ENCODE measurements at regions not wholly inside any gene's neighbourhood (a gene's known extent, or its start where the extent isn't known, plus 50 kb on each side); places are given as distances from the start of the nearest gene placed in this dataset.
"Not testable (repeated sequence)": the region's sequence is repeated elsewhere in the genome, so short reads cannot be mapped to it uniquely, and the experiment has no call there.

- DNase-seq (ENCODE audit: low read depth): not testable (repeated sequence)
These were observed 430.9 kb upstream of the TBL1XR1 start for GRCh38 chr3:177628095-177628719.

DNA sequence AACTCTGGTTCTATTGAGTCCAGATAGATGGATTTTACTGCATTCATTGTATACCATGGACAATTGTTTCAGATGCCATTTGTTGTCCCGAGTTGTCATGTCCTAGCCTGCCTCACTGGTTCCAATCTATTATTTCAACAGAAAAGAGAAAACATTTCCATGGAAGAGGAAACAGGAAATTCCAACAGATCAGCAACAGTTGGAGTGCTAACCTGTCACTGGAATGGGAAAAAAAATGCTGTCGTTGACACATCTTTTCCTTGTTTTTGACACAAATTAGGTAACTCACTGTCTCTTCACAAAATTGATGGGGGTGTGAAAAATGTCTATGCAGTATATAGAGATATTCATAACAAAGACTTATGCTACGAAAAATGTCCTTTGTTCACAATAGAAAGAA, 432.0 kb upstream of the TBL1XR1 start:
- DNase-seq (ENCODE audit: low read depth): no peak

- DNase-seq (ENCODE audit: low read depth): no peak
These were observed 436.5 kb upstream of the TBL1XR1 start for GRCh38 chr3:177633671-177634207.

GRCh38 chr3:177635601-177636106, 438.4 kb upstream of the TBL1XR1 start:
- not testable (repeated sequence) for DNase-seq (ENCODE audit: low read depth)

DNA sequence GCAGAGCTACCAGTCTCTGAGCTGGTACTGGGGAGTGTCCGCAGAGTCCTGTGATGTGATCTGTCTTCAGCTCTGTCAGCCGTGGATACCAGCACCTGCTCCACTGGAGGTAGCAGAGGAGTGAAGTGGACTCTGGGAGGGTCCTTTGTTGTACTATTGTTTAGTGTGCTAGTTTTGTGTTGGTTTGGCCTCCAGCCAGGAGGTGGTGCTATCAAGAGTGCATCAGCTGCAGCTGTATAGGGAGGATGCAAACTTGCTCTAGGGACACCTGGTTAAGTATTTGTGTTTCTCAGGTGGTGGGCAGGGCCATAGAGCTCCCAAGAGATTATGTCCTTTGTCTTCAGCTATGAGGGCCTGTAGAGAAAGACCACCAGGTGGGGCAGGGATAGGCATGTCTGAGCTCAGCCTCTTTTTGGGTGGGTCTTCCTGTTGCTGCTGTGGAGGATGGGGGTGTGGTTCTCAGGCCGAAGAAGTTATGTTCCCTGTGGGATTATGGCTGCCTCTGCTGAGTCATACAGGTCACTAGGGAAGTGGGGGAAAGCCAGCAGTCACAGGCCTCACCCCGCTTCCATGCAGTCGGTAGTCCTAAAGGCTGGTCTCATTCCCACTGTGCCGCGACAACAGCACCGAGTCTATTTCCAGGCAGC, 443.2 kb upstream of the TBL1XR1 start:
- no peak for DNase-seq (ENCODE audit: low read depth)

DNA sequence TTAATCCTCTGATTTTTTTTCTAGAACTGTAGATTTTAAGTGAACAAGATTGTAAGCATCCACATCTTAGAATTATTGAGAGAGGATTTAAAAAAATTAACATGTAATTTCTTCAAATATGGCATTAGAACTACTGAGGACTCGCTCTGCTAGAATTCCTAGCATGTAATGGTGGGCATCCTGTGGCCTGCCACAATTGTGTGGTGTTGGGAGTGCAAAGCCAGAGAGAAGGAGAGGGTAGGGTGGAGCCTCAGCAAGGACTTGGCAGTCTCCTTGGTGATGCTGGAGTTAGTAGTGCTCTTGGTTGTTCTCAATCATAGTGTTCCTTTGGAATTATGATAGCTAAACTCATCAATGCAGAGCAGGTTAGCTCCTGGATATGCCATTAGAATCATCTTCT, 443.9 kb upstream of the TBL1XR1 start:
- no peak for DNase-seq (ENCODE audit: low read depth)

GRCh38 chr3:177642042-177642803, 444.9 kb upstream of the TBL1XR1 start:
- no peak for DNase-seq (ENCODE audit: low read depth)

DNA sequence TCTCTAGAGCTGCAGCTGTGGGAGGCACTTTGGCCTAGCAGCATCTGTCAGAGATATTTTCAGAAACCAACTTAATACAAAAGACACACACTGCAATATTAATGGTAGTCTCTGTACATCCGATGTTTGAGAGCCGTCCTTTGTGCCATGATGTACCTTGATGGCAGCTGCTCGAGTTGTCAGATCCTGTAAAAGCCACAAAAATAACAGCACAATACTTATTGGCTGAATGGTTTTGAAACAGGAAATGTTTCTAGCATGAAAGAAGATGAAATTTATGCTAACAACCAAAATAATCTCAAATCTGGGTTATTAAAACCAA, 445.5 kb upstream of the TBL1XR1 start:
- DNase-seq (ENCODE audit: low read depth): no peak

DNA sequence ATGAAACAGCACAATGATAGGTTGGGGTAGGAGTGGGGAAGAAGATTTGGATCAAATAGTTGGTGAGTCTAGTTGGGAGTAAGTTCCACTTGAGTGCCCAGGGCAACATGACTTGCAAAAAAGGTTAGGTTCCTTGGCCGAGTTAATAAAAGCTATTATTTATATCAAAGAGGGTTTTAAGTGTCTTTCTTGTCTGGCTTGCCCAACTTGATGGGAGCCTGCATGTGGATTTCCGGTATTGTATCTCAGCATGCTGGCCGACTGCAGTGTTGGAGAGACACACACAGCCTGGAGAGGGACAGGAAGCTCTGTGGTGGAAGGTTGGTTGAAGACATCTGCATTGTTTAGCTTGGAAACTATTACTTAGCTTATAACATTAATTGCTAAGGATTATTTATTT, 449.5 kb upstream of the TBL1XR1 start:
- no peak for DNase-seq (ENCODE audit: low read depth)

- DNase-seq (ENCODE audit: low read depth): no peak
These were observed 450.1 kb upstream of the TBL1XR1 start for GRCh38 chr3:177647341-177647740.

- DNase-seq (ENCODE audit: low read depth): no peak
These were observed 450.6 kb upstream of the TBL1XR1 start for GRCh38 chr3:177647876-177648275.

DNA sequence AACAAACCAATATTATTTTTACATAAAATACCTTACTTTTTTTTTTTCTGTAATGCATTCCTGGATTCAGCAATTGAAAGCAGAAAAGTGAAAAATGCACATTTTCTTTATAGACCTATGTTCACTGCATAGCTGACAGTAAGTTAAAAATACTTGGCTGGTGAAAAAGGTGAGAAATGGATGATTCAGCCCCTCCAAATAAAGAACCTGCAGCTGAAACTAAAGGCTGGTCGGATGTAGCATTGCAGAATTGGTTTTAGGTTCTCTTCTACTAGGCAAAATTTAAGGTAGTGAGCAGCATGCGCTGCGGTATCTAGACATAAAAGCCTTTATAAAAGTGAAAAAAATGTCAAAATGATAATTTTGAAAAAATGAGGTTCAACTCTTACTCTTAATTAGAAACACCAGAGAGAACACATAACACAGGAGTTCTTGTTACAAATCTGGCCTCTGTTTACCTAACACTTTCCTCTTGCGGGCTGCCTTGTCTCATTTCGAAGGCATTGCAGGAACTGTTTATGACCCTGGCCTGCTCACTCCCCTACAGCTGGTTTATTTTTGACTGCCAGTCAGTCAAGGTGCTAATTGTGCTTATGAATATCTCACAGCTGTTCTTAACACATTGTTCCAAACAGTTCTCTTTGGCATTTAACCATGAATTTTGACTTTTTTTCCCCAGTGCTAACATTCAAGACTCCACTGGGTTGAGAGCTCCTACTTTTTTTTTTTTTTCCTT, 455.4 kb upstream of the TBL1XR1 start:
- no peak for DNase-seq (ENCODE audit: low read depth)

- no peak for DNase-seq (ENCODE audit: low read depth)
These were observed 460.0 kb upstream of the TBL1XR1 start for GRCh38 chr3:177657243-177657642.

GRCh38 chr3:177658354-177658753, 461.1 kb upstream of the TBL1XR1 start:
- DNase-seq (ENCODE audit: low read depth): no peak

- DNase-seq (ENCODE audit: low read depth): not testable (repeated sequence)
These were observed 467.3 kb upstream of the TBL1XR1 start for GRCh38 chr3:177664380-177665103.

GRCh38 chr3:177665122-177665808, 468.0 kb upstream of the TBL1XR1 start:
- no peak for DNase-seq (ENCODE audit: low read depth)

GRCh38 chr3:177672252-177672911, 475.1 kb upstream of the TBL1XR1 start:
- DNase-seq (ENCODE audit: low read depth): no peak

DNA sequence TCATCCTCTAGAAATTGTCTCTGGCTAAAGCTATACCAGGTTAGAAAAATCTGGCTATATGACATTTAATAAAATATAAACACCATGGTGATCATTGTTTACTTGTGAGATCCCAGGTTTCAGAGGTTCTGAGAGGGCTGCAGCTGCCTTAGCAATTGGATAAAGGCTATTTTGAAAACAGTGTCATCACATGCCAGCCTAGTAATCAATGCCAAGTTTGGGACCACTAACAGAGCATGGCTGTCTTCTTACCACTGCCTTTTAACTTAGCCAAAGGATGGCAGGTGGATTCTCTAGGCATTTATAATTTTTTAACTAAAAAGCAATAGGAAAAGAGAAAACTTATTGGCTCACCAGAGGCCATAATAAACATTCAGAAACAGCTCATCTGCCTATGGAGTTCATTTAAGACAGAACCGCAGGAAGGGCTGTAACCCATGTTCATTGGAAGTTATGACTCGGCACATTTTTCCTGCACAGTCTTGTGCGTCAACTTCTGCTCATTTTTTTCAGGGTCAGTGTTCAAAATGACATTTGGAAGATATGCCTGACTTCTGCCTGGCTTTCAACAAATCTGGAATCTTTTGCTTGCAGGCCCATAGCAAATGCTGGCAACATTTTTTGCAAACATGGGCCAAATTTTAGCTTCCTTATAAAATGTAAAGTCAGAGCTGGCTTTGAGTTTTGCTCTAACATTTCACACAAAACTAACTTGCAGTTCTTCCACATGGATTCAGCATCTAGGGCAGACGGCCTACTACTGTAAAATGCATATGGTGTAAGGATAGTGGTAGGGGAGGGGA, 476.0 kb upstream of the TBL1XR1 start:
- no peak for DNase-seq (ENCODE audit: low read depth)

DNA sequence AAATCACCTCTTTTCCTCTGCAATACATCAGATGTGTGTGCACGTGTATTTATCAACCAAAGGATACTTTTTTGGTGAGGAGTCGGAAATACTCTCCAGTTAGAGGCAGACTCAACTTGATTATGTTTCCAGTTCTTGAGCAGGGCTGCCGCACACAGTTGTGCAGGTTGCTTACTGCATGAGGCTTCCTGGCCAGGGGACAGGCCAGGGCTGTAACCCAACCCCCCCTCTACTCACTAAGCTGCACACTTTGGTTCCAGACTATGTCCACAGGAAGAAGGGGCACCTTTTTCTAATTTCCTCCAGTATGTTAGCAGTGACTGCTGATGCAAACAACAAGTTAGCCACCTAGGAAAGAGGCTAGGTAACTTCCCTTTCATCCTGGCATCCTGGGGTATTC, 476.9 kb upstream of the TBL1XR1 start:
- DNase-seq (ENCODE audit: low read depth): no peak

DNA sequence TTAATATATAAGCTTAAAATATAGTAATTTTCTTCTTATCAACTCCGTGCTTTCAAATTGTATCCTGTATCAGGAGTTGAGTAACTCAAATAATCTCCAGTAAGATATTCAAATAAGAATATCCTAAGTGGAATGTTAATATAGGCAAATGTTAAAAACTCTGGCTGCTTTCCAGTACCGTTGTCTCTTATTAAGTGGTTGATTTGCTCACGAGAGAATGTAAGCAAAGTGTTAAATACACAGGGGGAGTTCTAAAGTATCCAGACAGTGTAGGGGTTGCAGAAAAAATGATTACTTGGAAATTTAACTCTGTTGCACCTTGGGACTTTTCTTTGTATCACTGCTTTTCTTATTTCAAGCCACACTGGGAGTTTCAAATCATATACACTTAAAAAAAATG, 478.9 kb upstream of the TBL1XR1 start:
- no peak for DNase-seq (ENCODE audit: low read depth)

Data from activated T-cell treated with anti-CD3 and anti-CD28 coated beads for 24 hours (primary cell).